GM13976 (cell line): ENCODE measurements at regions not wholly inside any gene's neighbourhood (a gene's known extent, or its start where the extent isn't known, plus 50 kb on each side); places are given as distances from the start of the nearest gene placed in this dataset.

ENCODE experiments used
- DNase-seq: peaks from one replicate; pipeline ENCODE4 v3.0.0; 2012; ENCODE audit warnings: low spot score
- in situ Hi-C: fragments of 300-500 bp; cut with MboI; formaldehyde crosslinking; loops from one replicate; pipeline ENCODE4 v1.12.0; 2022; ENCODE audit warnings: low sequenced_read_pairs, mixed read lengths, inconsistent platforms; ENCODE audit not compliant: unreplicated experiment
- TF ChIP-seq, protein P1 (sequence below): IDR thresholded peaks from 2 replicates; pipeline ENCODE4 v1.5.1; 2012; ENCODE audit warnings: borderline replicate concordance, mild to moderate bottlenecking; ENCODE audit not compliant: insufficient read depth; ENCODE audit errors: extremely low read depth, missing control alignments, control extremely low read depth

DNA sequence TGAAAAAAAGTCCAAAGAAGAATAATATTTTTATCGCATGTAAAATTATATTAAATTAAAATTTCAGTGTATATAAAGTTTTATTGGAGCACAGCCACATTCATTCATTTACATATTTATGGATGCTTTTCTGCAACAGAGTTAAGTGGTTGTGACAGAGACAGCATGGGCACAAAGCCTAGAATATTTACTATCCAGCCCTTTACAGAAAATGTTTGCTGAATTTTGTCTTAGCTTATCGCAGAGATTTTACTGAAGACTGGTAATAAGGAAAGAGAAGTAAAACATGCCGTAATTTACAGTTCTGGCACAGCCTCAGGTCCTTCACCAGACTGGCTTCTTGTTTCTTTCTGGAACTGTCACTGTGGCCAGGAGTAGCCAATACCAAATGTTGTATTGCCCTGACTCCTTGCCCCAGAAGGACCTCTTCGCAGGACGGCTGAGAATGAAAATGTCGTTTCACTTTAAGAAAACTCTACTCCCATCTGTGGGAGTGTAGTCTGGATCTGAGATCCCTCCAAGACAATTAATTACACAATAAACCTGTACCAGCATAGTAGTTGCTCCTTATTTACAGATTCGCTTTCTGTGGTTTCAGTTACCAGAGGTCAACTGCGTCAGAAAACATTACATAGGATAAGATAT lies 94.9 kb upstream of the GOT2 start:
- TF ChIP-seq, protein P1, sequence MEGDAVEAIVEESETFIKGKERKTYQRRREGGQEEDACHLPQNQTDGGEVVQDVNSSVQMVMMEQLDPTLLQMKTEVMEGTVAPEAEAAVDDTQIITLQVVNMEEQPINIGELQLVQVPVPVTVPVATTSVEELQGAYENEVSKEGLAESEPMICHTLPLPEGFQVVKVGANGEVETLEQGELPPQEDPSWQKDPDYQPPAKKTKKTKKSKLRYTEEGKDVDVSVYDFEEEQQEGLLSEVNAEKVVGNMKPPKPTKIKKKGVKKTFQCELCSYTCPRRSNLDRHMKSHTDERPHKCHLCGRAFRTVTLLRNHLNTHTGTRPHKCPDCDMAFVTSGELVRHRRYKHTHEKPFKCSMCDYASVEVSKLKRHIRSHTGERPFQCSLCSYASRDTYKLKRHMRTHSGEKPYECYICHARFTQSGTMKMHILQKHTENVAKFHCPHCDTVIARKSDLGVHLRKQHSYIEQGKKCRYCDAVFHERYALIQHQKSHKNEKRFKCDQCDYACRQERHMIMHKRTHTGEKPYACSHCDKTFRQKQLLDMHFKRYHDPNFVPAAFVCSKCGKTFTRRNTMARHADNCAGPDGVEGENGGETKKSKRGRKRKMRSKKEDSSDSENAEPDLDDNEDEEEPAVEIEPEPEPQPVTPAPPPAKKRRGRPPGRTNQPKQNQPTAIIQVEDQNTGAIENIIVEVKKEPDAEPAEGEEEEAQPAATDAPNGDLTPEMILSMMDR: no peak
- no peak for DNase-seq
- in situ Hi-C loops: no loop called here

DNA sequence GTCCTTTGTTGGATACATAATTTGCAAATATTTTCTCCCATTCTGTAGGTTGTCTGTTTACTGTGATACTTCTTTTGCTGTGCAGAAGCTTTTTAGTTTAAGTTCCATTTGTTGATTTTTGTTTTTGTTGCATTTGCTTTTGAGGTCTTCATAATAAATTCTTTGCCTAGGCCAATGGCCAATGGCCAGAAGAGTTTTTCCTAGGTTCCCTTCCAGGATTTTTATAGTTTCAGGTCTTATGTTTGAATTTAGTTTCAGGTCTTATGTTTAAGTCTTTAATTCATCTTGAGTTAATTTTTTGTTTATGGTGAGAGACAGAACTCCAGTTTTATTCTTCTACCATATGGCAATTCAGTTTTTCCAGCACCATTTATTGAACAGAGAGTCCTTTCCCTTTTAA lies 90.1 kb upstream of the GOT2 start:
- no peak for DNase-seq
- in situ Hi-C loops: no loop called here

DNA sequence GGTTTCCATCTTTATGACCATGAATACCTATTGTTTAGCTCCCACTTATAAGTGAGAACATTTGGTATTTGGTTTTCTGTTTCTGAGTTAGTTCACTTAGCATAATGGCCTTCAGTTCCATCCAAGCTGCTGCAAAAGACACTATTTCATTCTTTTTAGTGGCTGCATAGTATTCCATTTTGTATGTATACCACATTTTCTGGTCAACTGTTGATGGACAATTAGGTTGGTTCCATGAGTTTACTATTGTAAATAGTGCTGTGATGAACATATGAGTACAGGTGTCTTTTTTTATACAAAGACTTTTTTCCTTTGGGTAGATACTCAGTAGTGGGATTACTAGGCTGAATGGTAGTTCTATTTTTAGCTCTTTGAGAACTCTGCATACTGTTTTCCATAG lies 87.8 kb upstream of the GOT2 start:
- TF ChIP-seq, protein P1: no peak
- DNase-seq: no peak
- in situ Hi-C loops: no loop called here

More for the DNA sequence above, 90.1 kb upstream of the GOT2 start:
- TF ChIP-seq, protein P1: no peak

DNA sequence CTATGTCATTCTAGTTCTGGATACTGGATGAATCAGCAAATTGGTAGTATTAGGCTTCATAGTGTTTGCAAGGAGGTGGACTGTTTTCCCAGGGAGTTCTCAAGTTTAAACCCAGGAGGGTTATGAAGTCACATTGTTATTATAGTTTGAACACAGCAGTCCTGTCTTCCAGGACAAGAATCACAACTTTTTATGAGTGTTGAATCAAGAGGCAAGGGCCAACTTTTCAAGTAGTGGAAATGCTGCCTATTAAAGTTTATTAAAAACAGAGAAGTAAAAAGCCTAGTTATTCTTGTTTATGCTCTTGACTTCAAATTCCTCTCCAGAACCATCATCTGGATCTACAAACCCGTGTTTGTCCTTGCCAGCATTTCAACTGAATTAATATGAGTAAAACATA lies 86.3 kb upstream of the GOT2 start:
- no peak for DNase-seq
- in situ Hi-C loops: no loop called here
- TF ChIP-seq, protein P1: no peak

DNA sequence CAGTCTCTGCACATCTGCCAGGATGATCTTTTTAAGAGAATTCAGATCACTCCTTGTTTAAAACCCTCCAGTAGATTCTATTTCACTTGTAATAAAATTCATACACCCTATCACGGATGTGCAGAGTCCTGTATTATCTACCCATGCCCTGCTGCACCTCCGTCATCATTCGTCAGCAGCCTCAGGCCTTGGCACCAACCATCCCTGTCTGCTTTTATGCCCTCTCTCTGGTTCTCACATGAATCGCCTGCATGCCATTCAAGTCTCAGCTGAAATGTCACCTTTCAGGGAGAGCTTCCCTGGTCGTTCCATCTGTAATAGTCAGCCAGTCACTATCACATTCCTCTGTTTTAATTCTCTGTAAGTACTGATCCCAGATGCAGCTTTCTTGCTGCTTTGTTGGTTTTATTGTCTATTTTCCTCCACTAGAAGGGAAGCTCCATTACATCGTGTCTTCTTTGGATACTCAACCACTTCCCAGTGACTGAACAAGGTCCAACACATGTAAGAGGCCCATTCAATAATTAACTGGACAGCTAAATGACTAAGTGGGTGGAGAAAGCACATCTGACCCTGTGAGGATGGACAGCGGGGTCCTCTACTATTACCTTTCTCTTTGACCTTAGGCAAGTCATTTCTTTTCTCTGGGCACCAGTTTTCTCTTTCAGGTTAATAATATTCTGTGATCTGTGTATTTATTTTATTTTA lies 81.2 kb upstream of the GOT2 start:
- TF ChIP-seq, protein P1: no peak
- in situ Hi-C loops: no loop called here
- DNase-seq: no peak

DNA sequence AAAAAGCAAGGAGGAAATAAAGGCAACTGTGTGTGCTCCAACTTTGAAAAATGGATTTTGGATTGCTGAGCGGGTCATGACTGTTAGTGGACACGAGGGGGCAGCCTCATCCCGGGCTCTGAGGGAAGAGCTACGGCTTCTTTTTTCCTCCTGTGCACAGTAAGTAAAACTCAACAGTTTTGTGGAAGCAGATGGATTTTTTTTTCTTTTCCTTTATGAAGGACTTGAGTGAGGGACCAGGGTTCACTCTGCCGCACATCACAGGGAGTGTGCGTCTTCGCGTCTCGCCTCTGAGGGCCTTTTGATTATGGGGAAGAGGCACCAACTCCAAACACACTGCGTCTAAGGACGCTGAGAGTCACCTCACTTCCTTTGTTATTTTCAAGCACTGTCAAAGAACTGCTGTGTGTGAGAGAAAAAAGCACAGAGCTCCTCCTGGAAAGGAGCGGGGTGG lies 80.3 kb upstream of the GOT2 start:
- in situ Hi-C loops: no loop called here
- TF ChIP-seq, protein P1: peak; percentile 64
- DNase-seq: peak; percentile 71
